ENCODE measurements at regions not wholly inside any gene's neighbourhood (a gene's known extent, or its start where the extent isn't known, plus 50 kb on each side); places are given as distances from the start of the nearest gene placed in this dataset.
"Not testable (repeated sequence)": the region's sequence is repeated elsewhere in the genome, so short reads cannot be mapped to it uniquely, and the experiment has no call there.

DNA sequence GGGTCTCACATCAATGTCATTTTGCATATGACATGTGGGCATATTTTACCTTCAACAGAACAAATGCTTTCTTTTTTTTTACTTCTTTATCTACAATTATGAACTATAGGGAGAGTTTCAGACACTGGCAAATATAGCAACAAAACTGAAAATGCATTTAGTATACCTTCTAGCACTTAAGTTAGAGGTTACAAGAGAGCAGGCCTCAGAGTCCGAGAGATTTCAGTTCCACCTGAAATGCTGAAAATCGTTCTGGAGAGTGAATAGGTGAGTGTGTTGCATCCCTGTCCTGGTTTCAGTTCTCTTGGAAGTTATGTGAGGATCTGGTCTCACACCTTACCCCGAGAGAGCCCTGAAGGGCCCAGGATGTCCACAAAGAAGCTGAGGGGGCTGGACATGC, 337.8 kb upstream of the FRG1 start:
- not testable (repeated sequence) for H3K27me3 Mint-ChIP-seq, H3K4me3 Mint-ChIP-seq, H3K27ac Mint-ChIP-seq, DNase-seq, H3K36me3 Mint-ChIP-seq, H3K4me1 Mint-ChIP-seq, H3K9me3 Mint-ChIP-seq

DNA sequence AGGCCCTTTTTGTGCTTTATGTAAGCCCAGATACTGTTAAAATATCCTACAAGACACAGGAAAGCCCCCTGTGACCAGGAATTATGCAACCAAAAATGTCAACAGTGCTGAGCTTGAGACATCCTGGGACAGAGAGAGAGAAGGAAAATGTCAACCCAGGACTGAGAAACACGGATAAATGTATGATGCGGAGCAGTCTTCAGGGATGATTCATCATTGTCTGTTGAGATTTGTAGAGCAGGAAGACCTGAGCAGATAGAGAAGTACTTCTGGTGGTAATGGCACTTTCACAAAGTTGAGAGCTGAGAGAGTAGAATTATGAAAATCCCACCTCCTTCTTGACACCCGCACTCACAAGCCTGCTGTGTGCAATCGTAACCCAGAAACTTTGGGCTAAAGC, 330.1 kb upstream of the FRG1 start:
- H3K4me3 Mint-ChIP-seq, H3K27ac Mint-ChIP-seq, H3K27me3 Mint-ChIP-seq, DNase-seq, H3K4me1 Mint-ChIP-seq, H3K36me3 Mint-ChIP-seq, H3K9me3 Mint-ChIP-seq: not testable (repeated sequence)

DNA sequence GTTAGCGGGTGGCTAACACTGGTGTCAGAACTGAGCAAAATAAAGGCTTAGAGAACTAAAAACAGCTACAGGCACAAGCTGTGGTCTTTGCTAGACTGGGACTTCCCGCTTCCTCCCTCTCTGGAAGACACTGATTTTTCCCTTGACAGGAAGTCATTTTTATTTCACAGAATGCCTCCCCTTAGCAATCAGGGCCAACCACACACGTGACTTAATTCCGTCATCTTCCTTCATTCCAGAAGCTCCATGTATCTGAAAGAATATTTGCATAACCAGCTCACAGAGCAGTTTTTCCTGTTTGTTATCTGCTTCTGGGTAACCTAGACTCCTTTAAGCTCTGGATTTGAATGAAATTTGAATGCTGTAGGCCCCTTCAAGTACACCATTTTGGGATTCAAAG, 327.5 kb upstream of the FRG1 start:
- Mint-ChIP-seq H3K9me3 (no peaks in the 10 kb centered on the region), H3K4me3 (no peak overlapping the region), H3K27ac (no peak overlapping the region), H3K4me1 (no peaks in the 10 kb centered on the region), H3K36me3 (no peaks in the 10 kb centered on the region), H3K27me3 (no peaks in the 10 kb centered on the region)
- no peak for DNase-seq

DNA sequence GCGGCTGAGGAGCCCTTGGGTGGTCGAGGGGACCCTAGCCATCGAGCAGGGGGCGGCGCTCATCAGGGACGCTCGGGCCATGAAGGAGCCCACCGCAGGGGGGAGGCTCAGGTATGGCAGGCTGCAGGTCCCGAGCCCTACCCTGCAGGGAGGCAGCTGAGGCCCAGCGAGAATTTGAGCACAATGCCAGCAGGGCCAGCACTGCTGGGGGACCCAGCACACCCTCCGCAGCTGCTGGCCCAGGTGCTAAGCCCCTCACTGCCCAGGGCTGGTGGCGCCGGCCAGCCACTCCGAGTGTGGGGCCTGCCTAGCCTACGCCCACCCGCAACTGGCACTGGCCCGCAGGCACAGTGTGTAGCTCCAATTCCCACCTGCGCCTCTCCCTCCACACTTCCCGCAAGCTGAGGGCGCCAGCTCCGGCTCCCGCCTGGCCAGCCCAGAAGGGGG, 325.4 kb upstream of the FRG1 start:
- Mint-ChIP-seq H3K9me3 (no peaks in the 10 kb centered on the region), H3K4me3 (no peak overlapping the region), H3K4me1 (no peaks in the 10 kb centered on the region), H3K36me3 (no peaks in the 10 kb centered on the region), H3K27me3 (no peaks in the 10 kb centered on the region), H3K27ac (no peak overlapping the region)
- no peak for DNase-seq

DNA sequence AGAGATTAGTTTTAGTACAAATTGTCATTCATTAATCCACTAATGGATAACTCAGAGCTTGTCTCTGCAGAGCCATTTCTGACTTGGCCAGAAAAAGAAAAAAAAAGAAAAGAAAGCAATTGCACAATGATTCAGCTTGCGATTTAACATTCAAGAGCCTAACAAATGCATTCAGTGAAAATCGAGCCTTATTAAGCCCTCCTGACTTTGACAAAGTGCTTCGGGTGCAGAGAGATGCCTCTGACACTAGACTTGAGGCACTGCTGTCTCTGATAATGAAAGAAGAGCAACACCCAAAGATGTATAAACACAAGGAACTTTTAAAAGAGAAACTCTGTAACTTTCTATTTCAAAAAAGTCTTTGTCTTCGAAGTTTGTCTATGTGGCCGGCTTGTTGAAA, 322.9 kb upstream of the FRG1 start:
- DNase-seq: not testable (repeated sequence)

DNA sequence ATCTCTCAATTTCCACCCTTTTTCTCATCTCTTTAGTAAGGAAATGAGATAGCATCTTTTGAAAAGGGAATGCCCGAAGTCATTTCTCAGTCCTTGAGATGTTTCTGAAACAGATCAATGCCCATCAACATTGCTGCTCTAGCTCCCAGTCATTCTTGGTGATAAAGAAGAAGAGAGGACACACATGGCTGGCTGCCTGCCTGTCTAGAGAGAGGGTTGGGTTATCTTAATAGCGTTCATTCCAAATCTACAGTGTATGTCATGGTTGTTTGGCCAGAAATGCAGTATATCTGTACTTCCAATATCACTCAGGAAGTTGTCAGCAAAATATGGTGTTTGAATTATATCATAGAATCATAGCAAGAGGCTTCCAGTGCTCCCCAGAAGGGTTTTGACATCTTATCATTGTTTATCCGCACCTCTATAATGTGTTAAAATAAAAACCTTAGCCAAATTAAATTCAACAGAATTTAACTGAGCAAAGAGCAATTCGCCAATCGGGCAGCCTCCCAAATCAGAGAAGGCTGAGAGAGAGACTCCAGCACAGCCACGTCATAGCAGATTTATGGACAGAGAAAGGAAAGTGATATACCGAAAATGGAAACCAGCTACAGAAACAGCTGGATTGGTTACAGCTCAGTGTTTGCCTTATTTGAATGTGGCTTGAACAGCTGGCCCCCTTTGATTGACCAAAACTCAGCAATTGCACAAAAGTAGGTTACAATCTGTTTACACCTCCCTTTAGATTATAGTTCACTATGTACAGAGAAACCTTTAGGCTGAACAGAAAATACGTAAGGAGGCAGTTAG, 321.0 kb upstream of the FRG1 start:
- H3K27me3 Mint-ChIP-seq, H3K4me3 Mint-ChIP-seq, H3K4me1 Mint-ChIP-seq, DNase-seq, H3K9me3 Mint-ChIP-seq, H3K36me3 Mint-ChIP-seq, H3K27ac Mint-ChIP-seq: not testable (repeated sequence)

More for the DNA sequence above, 322.9 kb upstream of the FRG1 start:
- H3K9me3 Mint-ChIP-seq, H3K27me3 Mint-ChIP-seq, H3K4me3 Mint-ChIP-seq, H3K36me3 Mint-ChIP-seq, H3K4me1 Mint-ChIP-seq, H3K27ac Mint-ChIP-seq: not testable (repeated sequence)

DNA sequence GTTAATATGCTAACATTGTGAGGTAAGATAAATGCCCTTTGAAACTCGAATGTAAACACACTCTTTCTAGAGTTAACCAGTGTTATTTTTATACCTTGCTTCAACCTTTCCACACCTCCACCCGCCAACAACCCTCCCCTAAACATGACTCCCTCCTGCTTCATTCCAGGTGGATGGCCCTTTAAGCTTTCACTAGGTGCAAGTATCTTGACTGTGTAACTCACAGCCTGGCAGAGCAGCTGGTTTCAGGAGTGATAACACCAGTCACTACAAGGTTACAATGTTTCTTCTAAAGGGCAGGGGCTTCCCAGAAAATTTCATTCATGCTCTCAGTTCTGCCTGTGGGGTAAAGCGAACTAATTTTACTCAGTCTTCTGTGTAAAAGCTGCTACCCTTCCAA, 318.1 kb upstream of the FRG1 start:
- not testable (repeated sequence) for H3K4me3 Mint-ChIP-seq, DNase-seq, H3K9me3 Mint-ChIP-seq, H3K4me1 Mint-ChIP-seq, H3K27ac Mint-ChIP-seq, H3K27me3 Mint-ChIP-seq, H3K36me3 Mint-ChIP-seq

DNA sequence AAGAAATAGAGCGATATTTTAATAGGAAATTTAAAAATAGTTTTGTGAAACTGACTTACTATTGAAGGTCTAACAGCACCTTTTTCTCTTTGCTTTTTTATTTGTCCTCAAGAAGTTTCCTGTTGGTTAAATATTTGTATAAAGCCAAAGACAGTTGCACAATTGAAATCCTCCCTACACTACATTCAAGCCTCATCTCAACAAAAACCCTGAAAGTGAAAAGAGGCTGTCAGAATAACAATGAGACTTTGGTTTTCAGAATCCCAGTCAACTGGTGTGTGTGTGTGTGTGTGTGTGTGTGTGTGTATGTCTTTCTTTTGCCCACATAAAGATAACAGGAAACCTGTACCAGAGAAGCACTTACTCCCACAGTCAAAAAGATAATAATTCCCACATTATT, 313.6 kb upstream of the FRG1 start:
- not testable (repeated sequence) for H3K4me3 Mint-ChIP-seq, H3K27me3 Mint-ChIP-seq, H3K9me3 Mint-ChIP-seq, DNase-seq, H3K36me3 Mint-ChIP-seq, H3K4me1 Mint-ChIP-seq, H3K27ac Mint-ChIP-seq

DNA sequence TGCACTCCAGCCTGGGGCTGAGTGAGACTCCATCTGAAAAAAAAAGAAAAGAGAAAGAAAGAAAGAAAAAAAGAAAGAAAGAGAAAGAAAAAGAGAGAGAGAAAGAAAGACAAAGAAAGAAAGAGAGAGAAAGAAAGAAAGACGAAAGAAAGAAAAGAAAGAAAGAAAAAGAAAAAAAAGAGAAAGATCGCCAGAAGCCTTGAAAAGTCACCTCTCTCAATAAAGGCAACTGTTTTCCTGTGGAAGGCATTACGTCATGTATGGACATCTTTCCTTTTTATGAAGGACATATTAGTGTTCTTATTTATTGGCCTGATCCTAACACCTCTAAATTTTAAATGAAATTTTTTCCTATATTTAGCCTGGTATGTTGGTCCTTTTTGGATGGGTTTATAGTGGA, 310.9 kb upstream of the FRG1 start:
- H3K36me3 Mint-ChIP-seq, H3K27ac Mint-ChIP-seq, H3K4me1 Mint-ChIP-seq, H3K27me3 Mint-ChIP-seq, H3K4me3 Mint-ChIP-seq, DNase-seq, H3K9me3 Mint-ChIP-seq: not testable (repeated sequence)

DNA sequence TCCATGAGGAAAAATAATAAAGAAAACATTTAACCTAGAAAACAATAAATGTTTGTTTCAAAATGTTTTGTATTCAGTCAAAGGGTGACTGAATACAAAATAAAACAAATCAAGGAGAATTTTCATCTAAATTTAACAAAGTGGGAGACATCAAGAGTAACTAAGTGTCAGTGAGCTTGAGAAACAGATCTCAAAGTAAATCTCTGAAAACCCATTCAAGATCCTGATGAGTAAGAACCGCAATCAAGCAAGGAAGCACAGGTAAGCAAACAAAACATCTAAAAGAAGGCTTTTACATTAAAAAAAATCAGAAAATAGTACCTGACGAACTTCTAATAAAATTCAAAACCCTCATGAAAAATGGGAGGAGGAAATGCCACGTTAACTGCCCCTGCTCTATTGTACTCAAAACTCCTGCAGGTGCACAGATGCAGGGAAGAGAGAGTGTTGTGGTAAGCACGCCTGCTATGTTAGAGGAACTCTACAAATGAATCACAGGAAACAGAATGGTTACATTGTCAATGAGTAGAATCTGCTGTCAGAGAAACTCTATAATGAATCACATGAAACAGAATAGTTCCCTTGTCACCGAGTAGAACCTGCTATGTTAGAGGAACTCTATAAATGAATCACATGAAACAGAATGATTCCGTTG, 309.6 kb upstream of the FRG1 start:
- not testable (repeated sequence) for H3K4me3 Mint-ChIP-seq, DNase-seq

DNA sequence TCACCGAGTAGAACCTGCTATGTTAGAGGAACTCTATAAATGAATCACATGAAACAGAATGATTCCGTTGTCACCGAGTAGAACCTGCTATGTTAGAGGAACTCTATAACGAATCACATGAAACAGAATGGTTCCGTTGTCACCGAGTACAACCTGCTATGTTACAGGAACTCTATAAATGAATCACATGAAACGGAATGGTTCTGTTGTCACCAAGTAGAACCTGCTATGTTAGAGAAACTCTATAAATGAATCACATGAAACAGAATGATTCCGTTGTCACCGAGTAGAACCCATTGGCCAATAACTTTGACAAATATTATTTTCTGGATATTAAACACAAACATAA, 309.1 kb upstream of the FRG1 start:
- not testable (repeated sequence) for DNase-seq, H3K4me1 Mint-ChIP-seq, H3K4me3 Mint-ChIP-seq, H3K27ac Mint-ChIP-seq, H3K27me3 Mint-ChIP-seq, H3K36me3 Mint-ChIP-seq, H3K9me3 Mint-ChIP-seq

More for the DNA sequence above, 309.6 kb upstream of the FRG1 start:
- not testable (repeated sequence) for H3K4me1 Mint-ChIP-seq, H3K9me3 Mint-ChIP-seq, H3K36me3 Mint-ChIP-seq, H3K27me3 Mint-ChIP-seq
- H3K27ac Mint-ChIP-seq: peak overlapping the region; percentile 25

DNA sequence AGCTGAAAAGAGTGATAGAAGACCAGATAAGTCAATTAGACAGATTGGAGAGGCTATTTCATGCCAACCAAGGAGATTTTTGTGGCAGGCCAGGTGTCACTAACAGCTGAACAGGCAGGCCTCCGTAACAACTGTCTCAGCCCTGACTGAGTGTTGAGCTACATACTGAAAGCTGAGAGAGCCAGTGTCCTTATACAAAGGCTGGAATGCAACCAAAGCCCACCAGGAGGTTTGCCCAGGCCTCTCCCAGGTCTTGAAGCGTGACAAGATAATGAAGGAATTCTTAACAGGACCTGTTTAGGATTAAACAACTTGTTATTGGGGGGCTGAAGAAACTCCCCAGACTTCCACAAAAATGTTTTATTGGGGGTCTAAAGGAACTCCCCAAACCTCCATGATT, 290.2 kb upstream of the FRG1 start:
- H3K36me3 Mint-ChIP-seq, H3K27me3 Mint-ChIP-seq, DNase-seq, H3K9me3 Mint-ChIP-seq, H3K4me3 Mint-ChIP-seq, H3K27ac Mint-ChIP-seq, H3K4me1 Mint-ChIP-seq: not testable (repeated sequence)

DNA sequence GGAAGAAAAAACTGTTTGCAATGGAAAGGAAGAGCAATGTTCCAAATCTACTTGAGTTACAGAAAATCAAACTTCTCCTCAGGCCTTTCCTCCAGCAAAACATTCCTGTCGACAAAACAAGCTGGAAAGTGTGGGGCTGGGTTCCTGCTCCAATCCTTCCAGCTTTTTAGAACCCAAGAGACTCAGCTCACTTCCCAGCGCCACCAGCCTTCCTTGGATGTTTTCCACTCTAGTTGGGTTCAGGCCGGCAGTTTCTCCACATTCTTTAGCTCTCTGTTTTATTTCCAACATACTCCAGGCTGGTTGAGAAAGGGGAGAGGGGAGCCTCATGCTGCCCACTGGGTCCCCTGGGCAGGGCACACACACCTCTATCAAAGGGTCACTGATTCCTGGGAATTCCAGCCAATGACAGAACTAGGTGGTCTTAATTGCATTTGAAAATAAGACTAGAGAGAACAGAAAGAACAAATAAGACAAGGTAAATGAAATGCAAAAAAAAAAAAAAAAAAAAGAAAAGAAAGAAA, 287.5 kb upstream of the FRG1 start:
- H3K4me1 Mint-ChIP-seq, H3K27ac Mint-ChIP-seq, H3K36me3 Mint-ChIP-seq, H3K4me3 Mint-ChIP-seq, DNase-seq, H3K9me3 Mint-ChIP-seq, H3K27me3 Mint-ChIP-seq: not testable (repeated sequence)

DNA sequence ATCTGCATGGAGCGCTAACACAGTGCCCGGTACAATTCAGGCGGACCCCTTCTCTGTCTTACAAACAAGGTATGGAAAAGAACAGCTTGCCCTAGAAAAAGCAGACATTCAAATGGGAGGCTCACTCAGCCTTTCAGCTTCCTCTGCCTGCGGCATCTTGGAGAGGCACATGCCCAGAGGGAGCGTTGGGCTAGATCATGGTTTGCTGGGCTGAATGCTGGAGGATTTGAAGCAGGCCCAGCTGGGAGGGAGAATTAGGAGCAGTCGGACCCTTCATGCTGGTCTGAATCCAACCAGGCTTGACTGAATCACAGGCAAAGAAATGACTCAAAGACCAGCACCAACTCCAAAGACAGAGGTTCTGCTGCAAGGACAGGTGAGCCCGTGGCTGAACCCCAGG, 286.7 kb upstream of the FRG1 start:
- not testable (repeated sequence) for H3K4me3 Mint-ChIP-seq, H3K27ac Mint-ChIP-seq, H3K36me3 Mint-ChIP-seq, DNase-seq, H3K4me1 Mint-ChIP-seq, H3K27me3 Mint-ChIP-seq, H3K9me3 Mint-ChIP-seq

DNA sequence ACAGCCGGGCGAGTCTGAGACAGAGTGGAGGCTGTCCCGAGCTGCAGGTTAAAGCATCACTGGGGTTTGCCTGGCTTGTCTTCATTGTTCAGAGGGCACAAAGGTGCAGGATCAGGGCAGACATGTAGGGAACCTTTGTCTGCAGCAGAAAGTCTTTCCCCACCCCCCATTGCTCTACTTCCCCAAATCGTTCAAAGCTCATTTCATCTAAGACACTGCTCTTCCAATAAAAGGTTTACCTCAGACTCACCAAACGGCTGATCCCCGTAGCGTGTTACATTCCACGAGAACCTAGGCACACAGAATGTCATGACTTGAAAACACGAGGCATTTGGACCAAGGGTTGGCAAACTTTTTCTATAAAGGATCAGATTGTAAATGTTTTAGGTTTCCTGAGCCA, 286.3 kb upstream of the FRG1 start:
- not testable (repeated sequence) for H3K27ac Mint-ChIP-seq

DNA sequence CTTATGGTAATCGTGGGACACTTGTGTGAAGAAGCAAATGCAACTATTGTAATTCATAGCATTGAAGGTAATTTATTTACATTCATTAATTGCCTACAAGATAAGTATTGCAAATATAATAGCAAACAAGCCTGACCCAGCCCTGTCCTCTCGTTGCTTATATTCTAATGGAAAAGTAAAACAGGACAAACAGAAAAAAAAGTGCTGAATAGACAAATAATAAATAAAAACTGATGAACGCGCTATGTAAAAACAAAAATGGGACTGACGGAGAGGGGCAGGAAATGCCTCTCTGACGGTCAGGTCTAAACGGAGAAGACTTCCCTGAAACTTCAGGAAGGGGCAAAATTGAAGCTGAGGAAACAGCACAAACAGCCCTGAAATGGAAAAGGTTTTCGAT, 284.9 kb upstream of the FRG1 start:
- H3K4me1 Mint-ChIP-seq, DNase-seq, H3K4me3 Mint-ChIP-seq: not testable (repeated sequence)

More for the DNA sequence above, 286.3 kb upstream of the FRG1 start:
- H3K36me3 Mint-ChIP-seq, H3K9me3 Mint-ChIP-seq, H3K4me3 Mint-ChIP-seq, DNase-seq, H3K27me3 Mint-ChIP-seq, H3K4me1 Mint-ChIP-seq: not testable (repeated sequence)

More for the DNA sequence above, 284.9 kb upstream of the FRG1 start:
- H3K9me3 Mint-ChIP-seq, H3K36me3 Mint-ChIP-seq, H3K27ac Mint-ChIP-seq, H3K27me3 Mint-ChIP-seq: not testable (repeated sequence)
